ENCODE measurements at regions not wholly inside any gene's neighbourhood (a gene's known extent, or its start where the extent isn't known, plus 50 kb on each side); places are given as distances from the start of the nearest gene placed in this dataset.

DNA sequence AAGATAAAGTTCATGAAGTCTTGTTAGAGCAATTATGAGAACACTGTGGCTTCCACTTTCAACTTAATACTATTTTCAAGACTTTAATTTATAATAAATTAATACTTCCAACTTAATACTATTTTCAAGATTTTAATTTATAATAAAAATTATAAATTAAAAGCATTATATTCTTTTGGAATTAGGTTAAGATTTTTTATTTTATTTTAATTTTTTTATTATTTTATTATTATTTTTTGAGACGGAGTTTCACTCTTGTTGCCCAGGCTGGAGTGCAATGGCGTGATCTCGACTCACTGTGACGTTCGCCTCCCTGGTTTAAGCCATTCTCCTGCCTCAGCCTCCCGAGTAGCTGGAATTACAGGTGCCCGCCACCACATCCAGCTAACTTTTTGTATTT is 126.0 kb upstream of the GUCY1A1 start:
- POLR2A ChIA-PET, result interaction anchor here (0.7 kb wide), 1 partner anchor 564 kb away, joined by 4 read pairs; no protein-coding TSS in a partner anchor
- H3K9me3 Mint-ChIP-seq, result no peaks in the 10 kb centered on the region
- H3K4me1 Mint-ChIP-seq (ENCODE audit: low read depth), result no peaks in the 10 kb centered on the region

DNA sequence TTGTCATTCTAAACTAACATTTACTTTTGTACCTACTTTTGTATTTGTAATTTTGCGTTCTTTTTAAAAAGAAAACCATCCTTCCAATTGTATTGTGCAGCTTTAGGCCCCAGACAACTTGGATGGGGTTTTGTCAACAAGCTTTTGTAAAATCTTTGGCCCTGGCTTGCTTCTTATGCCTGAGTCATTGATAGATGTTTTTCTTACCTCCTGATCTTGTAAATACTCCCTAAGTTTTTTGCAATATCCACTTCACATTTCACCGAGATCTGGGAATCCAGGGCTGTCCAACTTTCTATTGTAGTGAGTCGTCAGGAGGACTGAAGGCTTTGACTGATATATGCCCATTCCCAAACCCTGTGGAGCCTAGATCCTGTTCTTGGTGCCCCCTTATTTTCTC is 126.9 kb upstream of the GUCY1A1 start:
- Mint-ChIP-seq H3K27ac (no peak overlapping the region), H3K9me3 (no peaks in the 10 kb centered on the region), H3K27me3 (no peaks in the 10 kb centered on the region), H3K4me1 (ENCODE audit: low read depth) (no peaks in the 10 kb centered on the region), H3K36me3 (ENCODE audit: low read depth) (no peaks in the 10 kb centered on the region), H3K4me3 (no peak overlapping the region)
- no peak for ATAC-seq
- CTCF ChIA-PET, result no interaction called here
- DNase-seq, result no peak
- POLR2A ChIA-PET, result no interaction called here
- intact Hi-C loops (cut with micrococcal nuclease), result no loop called here
- TF ChIP-seq, protein P1, sequence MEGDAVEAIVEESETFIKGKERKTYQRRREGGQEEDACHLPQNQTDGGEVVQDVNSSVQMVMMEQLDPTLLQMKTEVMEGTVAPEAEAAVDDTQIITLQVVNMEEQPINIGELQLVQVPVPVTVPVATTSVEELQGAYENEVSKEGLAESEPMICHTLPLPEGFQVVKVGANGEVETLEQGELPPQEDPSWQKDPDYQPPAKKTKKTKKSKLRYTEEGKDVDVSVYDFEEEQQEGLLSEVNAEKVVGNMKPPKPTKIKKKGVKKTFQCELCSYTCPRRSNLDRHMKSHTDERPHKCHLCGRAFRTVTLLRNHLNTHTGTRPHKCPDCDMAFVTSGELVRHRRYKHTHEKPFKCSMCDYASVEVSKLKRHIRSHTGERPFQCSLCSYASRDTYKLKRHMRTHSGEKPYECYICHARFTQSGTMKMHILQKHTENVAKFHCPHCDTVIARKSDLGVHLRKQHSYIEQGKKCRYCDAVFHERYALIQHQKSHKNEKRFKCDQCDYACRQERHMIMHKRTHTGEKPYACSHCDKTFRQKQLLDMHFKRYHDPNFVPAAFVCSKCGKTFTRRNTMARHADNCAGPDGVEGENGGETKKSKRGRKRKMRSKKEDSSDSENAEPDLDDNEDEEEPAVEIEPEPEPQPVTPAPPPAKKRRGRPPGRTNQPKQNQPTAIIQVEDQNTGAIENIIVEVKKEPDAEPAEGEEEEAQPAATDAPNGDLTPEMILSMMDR (IDR thresholded peaks at IDR 0.05), result no peak

More for the DNA sequence above, 126.0 kb upstream of the GUCY1A1 start:
- no peak for ATAC-seq
- TF ChIP-seq, protein P1 (IDR thresholded peaks at IDR 0.05), result no peak
- CTCF ChIA-PET, result no interaction called here
- Mint-ChIP-seq H3K27ac (no peak overlapping the region), H3K4me3 (no peak overlapping the region), H3K27me3 (no peaks in the 10 kb centered on the region), H3K36me3 (ENCODE audit: low read depth) (no peaks in the 10 kb centered on the region)
- no peak for DNase-seq
- intact Hi-C loops (cut with micrococcal nuclease), result no loop called here

DNA sequence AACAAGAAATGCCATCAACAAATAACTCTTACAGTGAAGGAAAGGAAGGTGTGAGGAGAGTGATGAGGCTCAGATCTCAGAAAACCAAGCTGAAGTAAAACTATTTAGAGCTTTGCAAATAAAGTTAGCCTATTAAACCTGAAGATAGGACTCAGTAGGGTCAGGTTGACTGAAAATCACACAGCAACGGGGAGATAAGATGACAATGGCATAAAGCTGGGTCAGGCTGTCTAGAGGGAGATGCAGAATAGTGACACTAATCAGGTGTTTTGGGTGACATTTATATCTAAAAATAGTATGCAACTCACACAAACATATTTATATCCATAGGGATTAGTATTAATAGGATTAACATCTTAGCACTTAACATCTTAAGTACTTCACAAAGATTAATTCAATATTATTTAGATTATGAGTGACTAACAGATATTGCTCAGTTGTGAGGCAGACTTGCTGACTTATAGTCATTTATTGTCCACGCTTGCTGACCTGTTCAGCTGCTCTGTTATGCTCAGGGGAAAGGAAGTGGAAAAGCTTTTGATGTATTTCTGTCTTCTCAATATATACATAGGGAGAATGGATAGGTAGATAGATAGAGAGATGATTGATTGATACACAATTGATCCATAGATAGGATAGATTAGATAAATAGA is 130.7 kb upstream of the GUCY1A1 start:
- intact Hi-C loops (cut with micrococcal nuclease), result no loop called here
- TF ChIP-seq, protein P1 (IDR thresholded peaks at IDR 0.05), result no peak
- DNase-seq, result no peak
- Mint-ChIP-seq H3K27me3 (no peaks in the 10 kb centered on the region), H3K4me1 (ENCODE audit: low read depth) (no peaks in the 10 kb centered on the region), H3K36me3 (ENCODE audit: low read depth) (no peaks in the 10 kb centered on the region), H3K27ac (no peak overlapping the region), H3K9me3 (no peaks in the 10 kb centered on the region), H3K4me3 (no peak overlapping the region)
- ATAC-seq, result no peak
- ChIA-PET CTCF (no interaction called here), POLR2A (no interaction called here)

DNA sequence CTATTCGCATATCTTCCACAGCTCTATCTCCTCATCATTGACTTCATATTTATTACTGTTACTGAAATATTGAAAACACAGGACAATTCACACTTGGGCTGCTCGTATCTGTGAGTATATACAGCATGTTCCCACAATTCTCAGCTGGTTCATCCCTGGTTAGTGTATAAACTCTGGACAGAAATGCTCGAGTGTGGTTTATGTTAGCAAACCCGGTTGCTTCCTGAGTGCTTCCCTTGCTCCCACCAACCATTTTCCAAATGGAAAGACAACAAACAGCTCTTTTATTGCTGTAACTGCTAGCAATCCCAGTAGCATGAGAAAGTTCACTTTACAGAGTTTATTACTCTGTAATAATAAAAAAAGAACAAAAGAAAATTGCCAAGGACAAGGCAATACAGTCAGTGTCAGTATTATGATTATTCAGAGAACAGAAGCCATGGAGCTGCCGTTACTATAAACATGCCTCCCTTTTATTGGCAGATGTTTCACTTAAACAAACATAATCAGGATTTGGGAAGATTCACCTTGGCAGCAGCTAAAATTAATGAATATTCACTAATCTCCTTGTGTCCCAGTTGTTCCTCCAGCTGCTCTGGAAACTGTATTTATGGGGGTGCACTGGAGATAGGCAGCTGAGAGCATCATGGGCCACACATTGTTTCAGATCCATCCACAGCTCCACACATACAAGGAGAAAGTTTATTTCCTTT is 134.1 kb upstream of the GUCY1A1 start:
- no peak overlapping the region for H3K27ac Mint-ChIP-seq
- H3K36me3 Mint-ChIP-seq (ENCODE audit: low read depth), result no peaks in the 10 kb centered on the region
- TF ChIP-seq, protein P1 (IDR thresholded peaks at IDR 0.05), result no peak
- ATAC-seq, result no peak
- no peaks in the 10 kb centered on the region for H3K4me1 Mint-ChIP-seq (ENCODE audit: low read depth)
- intact Hi-C loops (cut with micrococcal nuclease), result no loop called here
- DNase-seq, result no peak
- H3K27me3 Mint-ChIP-seq, result no peaks in the 10 kb centered on the region
- ChIA-PET CTCF (interaction anchor here (1.0 kb wide), 1 partner anchor 11 kb away, joined by 3 read pairs; no protein-coding TSS in a partner anchor), POLR2A (no interaction called here)
- no peak overlapping the region for H3K4me3 Mint-ChIP-seq
- H3K9me3 Mint-ChIP-seq, result no peaks in the 10 kb centered on the region

DNA sequence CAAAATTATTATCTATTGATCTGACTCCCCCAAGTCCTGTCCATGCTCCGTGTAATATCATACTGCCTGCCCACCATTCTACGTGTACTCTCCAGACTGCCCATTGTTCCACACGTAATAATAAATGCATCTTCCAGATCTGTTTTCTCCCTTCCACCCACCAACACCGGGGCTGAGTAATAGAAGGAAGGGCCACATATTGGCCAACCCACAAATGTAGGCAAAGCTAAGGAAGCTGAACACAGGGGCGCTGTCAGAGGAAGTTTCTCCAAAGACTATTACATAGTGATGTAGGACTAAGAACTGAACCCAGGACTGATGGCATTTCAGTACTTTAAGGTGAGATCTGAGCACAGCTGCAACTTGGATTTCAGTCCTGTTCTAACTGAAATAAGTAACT is 135.8 kb upstream of the GUCY1A1 start:
- intact Hi-C loops (cut with micrococcal nuclease), result no loop called here
- Mint-ChIP-seq H3K4me3 (no peak overlapping the region), H3K9me3 (no peaks in the 10 kb centered on the region), H3K36me3 (ENCODE audit: low read depth) (no peaks in the 10 kb centered on the region), H3K27me3 (no peaks in the 10 kb centered on the region), H3K4me1 (ENCODE audit: low read depth) (no peaks in the 10 kb centered on the region), H3K27ac (no peak overlapping the region)
- TF ChIP-seq, protein P1 (IDR thresholded peaks at IDR 0.05), result no peak
- CTCF ChIA-PET, result interaction anchor here (0.9 kb wide), 1 partner anchor 257 kb away, joined by 3 read pairs; no protein-coding TSS in a partner anchor
- DNase-seq, result no peak
- no peak for ATAC-seq
- POLR2A ChIA-PET, result no interaction called here
